H1 (cell line): ENCODE measurements at regions not wholly inside any gene's neighbourhood (a gene's known extent, or its start where the extent isn't known, plus 50 kb on each side); places are given as distances from the start of the nearest gene placed in this dataset.

Experiments
- CTCF ChIA-PET: fragments of 300-600 bp; sonication (Branson Sonifier 250); formaldehyde crosslinking; loops from one replicate; lab custom pipeline; 2021; ENCODE audit not compliant: partially characterized antibody; lab: Charles Lee
- POLR2A ChIA-PET: fragments of 300-600 bp; sonication (Branson Sonifier 250); formaldehyde crosslinking; loops from one replicate; lab custom pipeline; 2021; ENCODE audit warnings: inconsistent platforms; ENCODE audit not compliant: partially characterized antibody; lab: Charles Lee
- DNase-seq, 2 experiments: peaks; one replicate each; pipeline versions ENCODE4 v3.0.0 to v3.0.0-alpha.2; 2010 to 2022; ENCODE audit warnings: low spot score in 2 of 2, low read depth in 1 of 2, mixed read lengths in 1 of 2
- FAIRE-seq: peaks from 2 replicates; lab custom pipeline; 2011; peaks lifted over from hg19 to GRCh38; lab: Jason Lieb, UNC
- H2AFZ ChIP-seq: 2 replicates; pipeline ENCODE4 v1.8.1; 2012; ENCODE audit warnings: low read length, inconsistent platforms
- H2AK5ac ChIP-seq: 2 replicates; pipeline ENCODE4 v1.6.1; 2013; ENCODE audit warnings: low read depth, low read length
- H2BK120ac ChIP-seq: replicated peaks from 2 replicates; pipeline ENCODE3; 2013; ENCODE audit warnings: low read depth, low read length, inconsistent platforms
- H2BK12ac ChIP-seq: 2 replicates; pipeline ENCODE4 v1.6.1; 2013; ENCODE audit warnings: low read depth, low read length
- H2BK15ac ChIP-seq: 2 replicates; pipeline ENCODE4 v1.6.1; 2013; ENCODE audit warnings: low read length
- H2BK20ac ChIP-seq: 2 replicates; pipeline ENCODE4 v1.6.1; 2013; ENCODE audit warnings: low read length
- H2BK5ac ChIP-seq: 2 replicates; pipeline ENCODE4 v1.6.1; 2013; ENCODE audit warnings: low read depth, low read length
- H3K14ac ChIP-seq: 2 replicates; pipeline ENCODE4 v1.6.1; 2013; ENCODE audit warnings: inconsistent platforms; ENCODE audit not compliant: insufficient read length
- H3K18ac ChIP-seq: 2 replicates; pipeline ENCODE4 v1.6.1; 2013; ENCODE audit warnings: low read length; ENCODE audit errors: extremely low read depth
- H3K23ac ChIP-seq: 2 replicates; pipeline ENCODE4 v1.6.1; 2013; ENCODE audit warnings: inconsistent platforms; ENCODE audit not compliant: insufficient read length
- H3K23me2 ChIP-seq: 2 replicates; pipeline ENCODE4 v1.6.1; 2013; ENCODE audit warnings: low read depth, low read length
- H3K27ac ChIP-seq: 2 replicates; pipeline ENCODE4 v1.6.1; 2011; ENCODE audit warnings: low read depth, low read length, inconsistent platforms
- H3K27me3 ChIP-seq, 4 experiments: replicated peaks in 1 of 4; 1 replicate in 1 of 4; 2 replicates in 3 of 4; pipeline versions ENCODE4 v1.6.1 to v1.8.1; 2011 to 2013; ENCODE audit warnings: low read length in 3 of 4, mild to moderate bottlenecking in 3 of 4, inconsistent platforms in 2 of 4, mixed read lengths in 2 of 4, moderate library complexity in 1 of 4; ENCODE audit not compliant: control insufficient read depth in 3 of 4, insufficient read depth in 3 of 4; ENCODE audit errors: extremely low read depth in 1 of 4
- H3K36me3 ChIP-seq, 4 experiments: 2 replicates each; pipeline versions ENCODE4 v1.6.1 to v1.8.1; 2011 to 2013; ENCODE audit warnings: mild to moderate bottlenecking in 4 of 4, low read length in 3 of 4, moderate library complexity in 2 of 4, control low read depth in 1 of 4, inconsistent platforms in 1 of 4; ENCODE audit not compliant: insufficient read depth in 4 of 4, control insufficient read depth in 2 of 4
- H3K4ac ChIP-seq: replicated peaks from 2 replicates; pipeline ENCODE3; 2013; ENCODE audit warnings: low read length, low read depth, mixed read lengths, inconsistent platforms; ENCODE audit not compliant: insufficient read length
- H3K4me1 ChIP-seq, 4 experiments: replicated peaks in 1 of 4; 1 replicate in 1 of 4; 2 replicates in 3 of 4; pipeline versions ENCODE4 v1.6.1 to v1.8.1; 2011 to 2013; ENCODE audit warnings: low read length in 3 of 4, inconsistent platforms in 2 of 4, mixed read lengths in 1 of 4; ENCODE audit not compliant: insufficient read depth in 4 of 4, control insufficient read depth in 3 of 4
- H3K4me2 ChIP-seq, 2 experiments: 2 replicates each; pipeline versions ENCODE4 v1.6.1 to v1.8.1; 2011 to 2013; ENCODE audit warnings: low read depth in 2 of 2, low read length in 2 of 2, control low read depth in 1 of 2, inconsistent platforms in 1 of 2, mild to moderate bottlenecking in 1 of 2; ENCODE audit not compliant: insufficient read depth in 1 of 2
- H3K4me3 ChIP-seq, 4 experiments: fragments of 200-600, 300-600 bp in 1 of 4; sonication (generic), shearing (Covaris generic), sonication (Bioruptor Twin) in 1 of 4; 2 replicates each; pipeline versions ENCODE4 v1.5.1 to v1.8.1; 2011 to 2016; ENCODE audit warnings: low read length in 4 of 4, low read depth in 3 of 4, control low read depth in 2 of 4, inconsistent platforms in 2 of 4, mild to moderate bottlenecking in 2 of 4, mixed read lengths in 1 of 4, moderate library complexity in 1 of 4; ENCODE audit not compliant: insufficient read depth in 2 of 4; ENCODE audit errors: extremely low read depth in 1 of 4
- H3K56ac ChIP-seq: replicated peaks from 2 replicates; pipeline ENCODE3; 2013; ENCODE audit warnings: low read depth, mild to moderate bottlenecking, mixed read lengths, low read length, inconsistent platforms; ENCODE audit not compliant: insufficient read length
- H3K79me1 ChIP-seq: 2 replicates; pipeline ENCODE4 v1.6.1; 2013; ENCODE audit warnings: low read depth, low read length, control low read depth
- H3K79me2 ChIP-seq, 2 experiments: 2 replicates each; pipeline versions ENCODE4 v1.6.1 to v1.8.1; 2012 to 2013; ENCODE audit warnings: low read length in 2 of 2, mild to moderate bottlenecking in 2 of 2, inconsistent platforms in 1 of 2; ENCODE audit not compliant: insufficient read depth in 2 of 2, control insufficient read depth in 1 of 2
- H3K9ac ChIP-seq, 4 experiments: replicated peaks in 1 of 4; 1 replicate in 1 of 4; 2 replicates in 3 of 4; pipeline versions ENCODE4 v1.6.1 to v1.8.1; 2011 to 2013; ENCODE audit warnings: low read depth in 3 of 4, low read length in 3 of 4, control low read depth in 2 of 4, mild to moderate bottlenecking in 2 of 4, moderate library complexity in 2 of 4, inconsistent platforms in 1 of 4; ENCODE audit errors: extremely low read depth in 1 of 4
- H3K9me3 ChIP-seq, 2 experiments: 2 replicates each; pipeline versions ENCODE4 v1.6.1 to v1.8.1; 2012 to 2013; ENCODE audit warnings: mild to moderate bottlenecking in 2 of 2, moderate library complexity in 2 of 2, control low read depth in 1 of 2, inconsistent platforms in 1 of 2, low read depth in 1 of 2, low read length in 1 of 2, mixed read lengths in 1 of 2; ENCODE audit not compliant: insufficient read depth in 2 of 2
- H4K20me1 ChIP-seq, 2 experiments: replicated peaks in 1 of 2; 2 replicates each; pipeline versions ENCODE3 to v1.8.1; 2011 to 2013; ENCODE audit warnings: inconsistent platforms in 2 of 2, low read length in 2 of 2, mild to moderate bottlenecking in 1 of 2; ENCODE audit not compliant: insufficient read depth in 2 of 2, control insufficient read depth in 1 of 2
- H4K5ac ChIP-seq: 2 replicates; pipeline ENCODE4 v1.6.1; 2013; ENCODE audit warnings: low read length, low read depth, mixed read lengths, inconsistent platforms; ENCODE audit not compliant: insufficient read length
- H4K8ac ChIP-seq: 2 replicates; pipeline ENCODE4 v1.8.0; 2013; ENCODE audit warnings: mild to moderate bottlenecking, moderate library complexity, low read length, inconsistent platforms; ENCODE audit not compliant: insufficient read depth; ENCODE audit errors: extremely low read depth
- H4K91ac ChIP-seq: replicated peaks from 2 replicates; pipeline ENCODE3; 2013; ENCODE audit warnings: low read length, mixed read lengths, inconsistent platforms; ENCODE audit not compliant: insufficient read length
- CBX5 ChIP-seq: fragments of 300-800, 300-1000 bp; sonication (generic); IDR thresholded peaks from 2 replicates; pipeline ENCODE4 v1.7.1; 2016; ENCODE audit warnings: antibody characterized with exemption, low read length, low read depth
- CREB1 ChIP-seq: IDR thresholded peaks from 2 replicates; pipeline ENCODE4 v1.6.1; 2012; ENCODE audit warnings: inconsistent platforms
- EGR1 ChIP-seq: IDR thresholded peaks from 2 replicates; pipeline ENCODE4 v1.6.1; 2011; ENCODE audit warnings: low read depth, low read length, borderline replicate concordance
- EZH2 ChIP-seq: fragments of 200-600 bp; sonication (generic); IDR thresholded peaks from 2 replicates; pipeline ENCODE4 v1.7.1; 2012; ENCODE audit warnings: low read depth, mild to moderate bottlenecking, moderate library complexity, low read length, inconsistent platforms; ENCODE audit not compliant: severe bottlenecking
- HDAC6 ChIP-seq: IDR thresholded peaks from one replicate; pipeline ENCODE4 v1.7.1; 2012; ENCODE audit warnings: low read depth, mild to moderate bottlenecking, inconsistent platforms, low read length, moderate library complexity
- MAX ChIP-seq: IDR thresholded peaks from 2 replicates; pipeline ENCODE4 v1.6.1; 2012; ENCODE audit warnings: inconsistent platforms
- NANOG ChIP-seq: IDR thresholded peaks from 2 replicates; pipeline ENCODE4 v1.6.1; 2011; ENCODE audit warnings: low read length, low read depth, mild to moderate bottlenecking, inconsistent platforms; ENCODE audit not compliant: insufficient read depth, poor library complexity, severe bottlenecking
- RXRA ChIP-seq: IDR thresholded peaks from 2 replicates; pipeline ENCODE4 v1.6.1; 2011; ENCODE audit warnings: low read depth, mild to moderate bottlenecking, low read length, moderate library complexity; ENCODE audit not compliant: insufficient read depth
- SP2 ChIP-seq: IDR thresholded peaks from 2 replicates; pipeline ENCODE4 v1.6.1; 2012; ENCODE audit warnings: mild to moderate bottlenecking, low read length, inconsistent platforms
- TAF7 ChIP-seq: optimal IDR thresholded peaks from 2 replicates; pipeline ENCODE3; 2011; ENCODE audit warnings: low read depth, mild to moderate bottlenecking, inconsistent platforms, low read length, moderate library complexity, borderline replicate concordance
- YY1 ChIP-seq: IDR thresholded peaks from 2 replicates; pipeline ENCODE4 v1.6.1; 2011; ENCODE audit warnings: low read depth, mild to moderate bottlenecking, low read length
- ZNF274 ChIP-seq: IDR thresholded peaks from 2 replicates; pipeline ENCODE4 v1.7.0; 2012; ENCODE audit warnings: low read length, borderline replicate concordance; ENCODE audit errors: extremely low read depth
- WGBS, 2 experiments: shearing (Covaris generic) in 1 of 2; methylation state at CpG; one replicate each; pipeline versions ENCODE4 v1.1.6 to v1.1.7; 2013 to 2015; ENCODE audit warnings: low lambda C conversion rate in 2 of 2, mixed read lengths in 2 of 2, inconsistent platforms in 1 of 2, low coverage in 1 of 2, missing lambda C conversion rate in 1 of 2; ENCODE audit not compliant: insufficient replicate concordance in 2 of 2, insufficient coverage in 1 of 2, insufficient read length in 1 of 2; ENCODE audit errors: extremely low coverage in 1 of 2, missing lambda C conversion rate in 1 of 2; 5-methylcytosine and 5-hydroxymethylcytosine counted together

GRCh38 chr6:74689601-74690000 lies 516.3 kb downstream of the COL12A1 start:
- H3K9ac ChIP-seq, result no peak overlapping the region
- CTCF ChIA-PET, result no interaction called here
- H3K36me3 ChIP-seq, result no peaks in the 10 kb centered on the region
- H2AFZ ChIP-seq, result peak overlapping the region; percentile 42; the same call in 1 of the 2 replicates
- no peak overlapping the region for H3K27ac ChIP-seq
- H4K20me1 ChIP-seq, result no peaks in the 10 kb centered on the region
- H2BK120ac ChIP-seq, result no peak overlapping the region
- H3K18ac ChIP-seq, result no peak overlapping the region
- no peak overlapping the region for H2BK15ac ChIP-seq
- H3K4ac ChIP-seq, result no peak overlapping the region
- no peak for TF ChIP-seq MAX
- TF ChIP-seq SP2, result no peak
- no peak for TF ChIP-seq YY1
- TF ChIP-seq TAF7, result no peak
- TF ChIP-seq ZNF274, result no peak
- TF ChIP-seq RXRA, result no peak
- TF ChIP-seq NANOG, result no peak
- TF ChIP-seq HDAC6, result no peak
- TF ChIP-seq CREB1, result no peak
- no peak for TF ChIP-seq EZH2
- TF ChIP-seq EGR1, result no peak
- no peak for TF ChIP-seq CBX5
- TF ChIP-seq, all 59 proteins: peak for 0
- Histone ChIP-seq H3K79me2 (no peaks in the 10 kb centered on the region), H4K8ac (no peak overlapping the region), H3K56ac (no peak overlapping the region), H2BK12ac (no peak overlapping the region), H3K4me2 (no peak overlapping the region), H3K79me1 (no peaks in the 10 kb centered on the region), H2AK5ac (no peak overlapping the region), H2BK20ac (no peak overlapping the region), H4K5ac (no peak overlapping the region), H3K23ac (no peak overlapping the region), H3K4me1 (no peaks in the 10 kb centered on the region), H3K9me3 (no peaks in the 10 kb centered on the region), H2BK5ac (no peak overlapping the region), H3K14ac (no peak overlapping the region), H4K91ac (no peak overlapping the region), H3K4me3 (no peak overlapping the region), H3K23me2 (no peaks in the 10 kb centered on the region), H3K27me3 (no peaks in the 10 kb centered on the region)
- POLR2A ChIA-PET, result no interaction called here
- DNase-seq (no peak), FAIRE-seq (no peak)
- WGBS, 2 experiments, result 91% methylated on average over 2 of the region's 2 CpGs; no CpG with 5 or more reads in 1 of the 2 experiments
